H9 (cell line): ENCODE measurements at regions not wholly inside any gene's neighbourhood (a gene's known extent, or its start where the extent isn't known, plus 50 kb on each side); places are given as distances from the start of the nearest gene placed in this dataset.

Source experiments
- DNase-seq: peaks from one replicate; pipeline ENCODE4 v3.0.0-alpha.2; 2017
- H2AFZ ChIP-seq: one replicate; pipeline ENCODE4 v1.6.1; 2013; ENCODE audit warnings: mild to moderate bottlenecking, low read length, control low read depth, moderate library complexity
- H2AK5ac ChIP-seq: 2 replicates; pipeline ENCODE4 v1.6.1; 2013; ENCODE audit warnings: low read length, control low read depth, mixed read lengths; ENCODE audit not compliant: insufficient read length
- H2BK120ac ChIP-seq: one replicate; pipeline ENCODE4 v1.6.1; 2013; ENCODE audit warnings: low read depth, mild to moderate bottlenecking, low read length, control low read depth, inconsistent platforms; ENCODE audit not compliant: poor library complexity, severe bottlenecking
- H2BK12ac ChIP-seq: 2 replicates; pipeline ENCODE4 v1.6.1; 2013; ENCODE audit warnings: low read length, control low read depth, mixed read lengths, low read depth; ENCODE audit not compliant: insufficient read length
- H2BK15ac ChIP-seq: 2 replicates; pipeline ENCODE4 v1.6.1; 2013; ENCODE audit warnings: low read depth, low read length, control low read depth
- H2BK20ac ChIP-seq: one replicate; pipeline ENCODE4 v1.6.1; 2013; ENCODE audit warnings: low read depth, mild to moderate bottlenecking, low read length, control low read depth, inconsistent platforms; ENCODE audit not compliant: poor library complexity, severe bottlenecking
- H2BK5ac ChIP-seq: 2 replicates; pipeline ENCODE4 v1.6.1; 2013; ENCODE audit warnings: low read length, control low read depth, mixed read lengths; ENCODE audit not compliant: insufficient read length
- H3K14ac ChIP-seq: 2 replicates; pipeline ENCODE4 v1.6.1; 2013; ENCODE audit warnings: low read length, control low read depth; ENCODE audit not compliant: insufficient read depth
- H3K18ac ChIP-seq: 2 replicates; pipeline ENCODE4 v1.6.1; 2013; ENCODE audit warnings: low read depth, mild to moderate bottlenecking, mixed read lengths, low read length, control low read depth; ENCODE audit not compliant: insufficient read length
- H3K23ac ChIP-seq: 2 replicates; pipeline ENCODE4 v1.6.1; 2013; ENCODE audit warnings: low read length, control low read depth, mixed read lengths, low read depth; ENCODE audit not compliant: insufficient read length
- H3K23me2 ChIP-seq: 2 replicates; pipeline ENCODE4 v1.6.1; 2013; ENCODE audit warnings: low read depth, mild to moderate bottlenecking, mixed read lengths, low read length, control low read depth; ENCODE audit not compliant: insufficient read length, poor library complexity, severe bottlenecking
- H3K27ac ChIP-seq: 2 replicates; pipeline ENCODE4 v1.5.1; 2013; ENCODE audit warnings: low read length, control low read depth, mixed read lengths, low read depth; ENCODE audit not compliant: insufficient read length
- H3K27me3 ChIP-seq: 2 replicates; pipeline ENCODE4 v1.6.1; 2013; ENCODE audit warnings: low read length, control low read depth, inconsistent platforms; ENCODE audit not compliant: insufficient read depth
- H3K4ac ChIP-seq: 2 replicates; pipeline ENCODE4 v1.6.1; 2013; ENCODE audit warnings: low read depth, mild to moderate bottlenecking, control low read depth, inconsistent platforms, low read length, moderate library complexity
- H3K4me1 ChIP-seq: 2 replicates; pipeline ENCODE4 v1.6.1; 2013; ENCODE audit warnings: low read length, control low read depth, inconsistent platforms; ENCODE audit not compliant: insufficient read depth
- H3K4me2 ChIP-seq: 2 replicates; pipeline ENCODE4 v1.6.1; 2013; ENCODE audit warnings: low read length, control low read depth, mixed read lengths; ENCODE audit not compliant: insufficient read length, insufficient read depth
- H3K56ac ChIP-seq: 2 replicates; pipeline ENCODE4 v1.6.1; 2013; ENCODE audit warnings: low read depth, mild to moderate bottlenecking, mixed read lengths, low read length, control low read depth; ENCODE audit not compliant: insufficient read length
- H3K79me1 ChIP-seq: 2 replicates; pipeline ENCODE4 v1.6.1; 2013; ENCODE audit warnings: low read depth, mild to moderate bottlenecking, moderate library complexity, low read length, control low read depth, inconsistent platforms; ENCODE audit not compliant: insufficient read depth, poor library complexity, severe bottlenecking
- H3K79me2 ChIP-seq: 2 replicates; pipeline ENCODE4 v1.6.1; 2013; ENCODE audit warnings: low read length, control low read depth, inconsistent platforms; ENCODE audit not compliant: insufficient read depth
- H3K9ac ChIP-seq: 2 replicates; pipeline ENCODE4 v1.6.1; 2013; ENCODE audit warnings: low read length, control low read depth, mixed read lengths; ENCODE audit not compliant: insufficient read length; ENCODE audit errors: extremely low read depth
- H3K9me3 ChIP-seq: one replicate; pipeline ENCODE4 v1.6.1; 2013; ENCODE audit warnings: low read depth, low read length, inconsistent platforms; ENCODE audit not compliant: control insufficient read depth
- H3T11ph ChIP-seq: one replicate; pipeline ENCODE4 v1.6.1; 2013; ENCODE audit warnings: mild to moderate bottlenecking, low read length, control low read depth, inconsistent platforms
- H4K20me1 ChIP-seq: one replicate; pipeline ENCODE4 v1.6.1; 2013; ENCODE audit not compliant: control insufficient read depth, insufficient read length, insufficient read depth
- H4K5ac ChIP-seq: 2 replicates; pipeline ENCODE4 v1.6.1; 2013; ENCODE audit warnings: low read depth, mild to moderate bottlenecking, mixed read lengths, low read length, control low read depth; ENCODE audit not compliant: insufficient read length
- H4K8ac ChIP-seq: replicated peaks from 2 replicates; pipeline ENCODE4 v1.6.1; 2013; ENCODE audit warnings: low read length, control low read depth, mixed read lengths, low read depth; ENCODE audit not compliant: insufficient read length
- H4K91ac ChIP-seq: 2 replicates; pipeline ENCODE4 v1.6.1; 2013; ENCODE audit warnings: low read depth, mild to moderate bottlenecking, moderate library complexity, mixed read lengths, low read length, control low read depth; ENCODE audit not compliant: insufficient read length
- H3K27ac Mint-ChIP-seq, 3 experiments: 2 replicates in 2 of 3; 3 replicates in 1 of 3; pipeline ENCODE4 v1.8.0; 2020 to 2021; ENCODE audit warnings: mixed read lengths in 3 of 3, mild to moderate bottlenecking in 1 of 3, moderate library complexity in 1 of 3
- H3K27me3 Mint-ChIP-seq: 2 replicates; pipeline ENCODE4 v1.8.0; 2021; ENCODE audit warnings: low read depth, mild to moderate bottlenecking, moderate library complexity, mixed read lengths
- H3K36me3 Mint-ChIP-seq, 3 experiments: 2 replicates in 2 of 3; 3 replicates in 1 of 3; pipeline ENCODE4 v1.8.0; 2020 to 2021; ENCODE audit warnings: low read depth in 3 of 3, mixed read lengths in 3 of 3; ENCODE audit not compliant: insufficient read depth in 1 of 3
- H3K4me1 Mint-ChIP-seq, 2 experiments: 2 replicates each; pipeline ENCODE4 v1.8.0; 2020; ENCODE audit warnings: mixed read lengths in 2 of 2
- H3K4me3 Mint-ChIP-seq, 2 experiments: 2 replicates in 1 of 2; 3 replicates in 1 of 2; pipeline ENCODE4 v1.8.0; 2020 to 2021; ENCODE audit warnings: mild to moderate bottlenecking in 2 of 2, mixed read lengths in 2 of 2, moderate library complexity in 1 of 2
- H3K9me3 Mint-ChIP-seq, 2 experiments: 2 replicates in 1 of 2; 3 replicates in 1 of 2; pipeline ENCODE4 v1.8.0; 2020; ENCODE audit warnings: mild to moderate bottlenecking in 2 of 2, mixed read lengths in 2 of 2, moderate library complexity in 1 of 2
- CTCF ChIP-seq: fragments of 200-600 bp; sonication (generic); conservative IDR thresholded peaks from 3 replicates; pipeline ENCODE4 v1.8.0; 2021; ENCODE audit warnings: antibody characterized with exemption, mild to moderate bottlenecking
- WGBS: extraction: QIAGEN DNeasy Blood & Tissue Kit; methylation state at CpG from one replicate; pipeline ENCODE4 v1.1.7; 2013; ENCODE audit warnings: missing lambda C conversion rate, low lambda C conversion rate, mixed read lengths; ENCODE audit not compliant: insufficient read length; ENCODE audit errors: extremely low coverage; 5-methylcytosine and 5-hydroxymethylcytosine counted together

GRCh38 chr9:129513282-129513681 lies 107.6 kb downstream of the C9orf50 start:
- 0 out of 4 replicates have a peak, but pooled peaks cover 1 to 2% of the 10 kb centered on the region in 2 experiments for H3K4me1 Mint-ChIP-seq
- H2AFZ ChIP-seq: no peak overlapping the region
- no peaks in the 10 kb centered on the region for H3K79me2 ChIP-seq
- no peak overlapping the region for H2AK5ac ChIP-seq
- H3K9ac ChIP-seq: no peak overlapping the region
- no peak overlapping the region for H2BK120ac ChIP-seq
- H3K36me3 Mint-ChIP-seq: peaks cover 9 to 33% (median 10%) of the 10 kb centered on the region in 3 experiments
- DNase-seq: no peak
- no peak overlapping the region for H3K4ac ChIP-seq
- no CpG with 5 or more reads among the region's 3 CpGs for WGBS
- no peak overlapping the region for H3K18ac ChIP-seq
- no peak overlapping the region for H3K27ac ChIP-seq
- no peak overlapping the region for H3T11ph ChIP-seq
- H3K4me2 ChIP-seq: no peak overlapping the region
- no peak overlapping the region for H2BK5ac ChIP-seq
- peaks cover 19% of the 10 kb centered on the region for H3K27me3 Mint-ChIP-seq
- no peak overlapping the region for H4K5ac ChIP-seq
- no peak overlapping the region for H3K4me3 Mint-ChIP-seq
- TF ChIP-seq CTCF: no peak
- H3K23ac ChIP-seq: no peak overlapping the region
- H3K14ac ChIP-seq: no peak overlapping the region
- H3K79me1 ChIP-seq: no peaks in the 10 kb centered on the region
- no peaks in the 10 kb centered on the region for H3K4me1 ChIP-seq
- H4K20me1 ChIP-seq: no peaks in the 10 kb centered on the region
- H3K9me3 Mint-ChIP-seq: peaks cover 41 to 48% of the 10 kb centered on the region in 2 experiments
- H3K9me3 ChIP-seq: peaks cover 17% of the 10 kb centered on the region
- no peaks in the 10 kb centered on the region for H3K27me3 ChIP-seq
- no peak overlapping the region for H3K27ac Mint-ChIP-seq
- no peak overlapping the region for H2BK15ac ChIP-seq
- no peak overlapping the region for H3K56ac ChIP-seq
- H4K91ac ChIP-seq: no peak overlapping the region
- no peak overlapping the region for H4K8ac ChIP-seq
- no peaks in the 10 kb centered on the region for H3K23me2 ChIP-seq
- H2BK20ac ChIP-seq: no peak overlapping the region
- H2BK12ac ChIP-seq: no peak overlapping the region
